ENCODE measurements at regions not wholly inside any gene's neighbourhood (a gene's known extent, or its start where the extent isn't known, plus 50 kb on each side); places are given as distances from the start of the nearest gene placed in this dataset.

DNA sequence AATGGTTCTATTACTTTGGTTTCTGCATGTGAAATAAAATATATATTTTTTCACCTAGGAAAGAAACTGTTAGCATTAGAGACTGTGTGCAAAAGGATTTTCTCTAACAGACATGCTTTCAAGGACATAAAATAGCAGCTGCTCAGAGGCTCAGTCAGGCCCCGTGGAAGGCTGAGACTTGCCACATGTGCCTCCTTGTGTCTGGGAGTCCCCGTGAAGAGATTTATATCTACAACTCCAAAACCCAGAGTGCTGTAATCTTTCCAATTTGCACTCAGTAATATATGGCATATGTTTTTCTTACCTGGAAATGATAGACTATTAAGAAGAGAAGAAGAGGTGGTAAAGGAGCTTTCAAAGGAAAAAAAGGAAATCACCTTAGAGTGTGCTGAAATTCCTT, 371.6 kb upstream of the OBI1 start:
- DNase-seq (ENCODE audit: low spot score) (no peak), ATAC-seq (no peak)
- Mint-ChIP-seq H3K4me3 (no peak overlapping the region), H3K36me3 (no peaks in the 10 kb centered on the region), H3K27me3 (ENCODE audit: low read depth) (no peaks in the 10 kb centered on the region), H3K4me1 (no peaks in the 10 kb centered on the region), H3K9me3 (peaks cover 4% of the 10 kb centered on the region), H3K27ac (no peak overlapping the region)
- CTCF ChIA-PET = no interaction called here
- POLR2A ChIA-PET = no interaction called here
- TF ChIP-seq ZNF121 (CRISPR knock-in tag; IDR thresholded peaks at IDR 0.05) (no peak), ZNF396 (CRISPR knock-in tag; IDR thresholded peaks at IDR 0.05; ENCODE audit: borderline replicate concordance) (no peak), MXD4 (CRISPR knock-in tag; IDR thresholded peaks at IDR 0.05; ENCODE audit: borderline replicate concordance) (no peak), CBFB (CRISPR knock-in tag; IDR thresholded peaks at IDR 0.05; ENCODE audit: low read depth) (no peak), OVOL2 (CRISPR knock-in tag; IDR thresholded peaks at IDR 0.05; ENCODE audit: borderline replicate concordance) (no peak), FOXJ3 (CRISPR knock-in tag; IDR thresholded peaks at IDR 0.05; ENCODE audit: borderline replicate concordance) (no peak), ZBTB21 (CRISPR knock-in tag; IDR thresholded peaks at IDR 0.05; ENCODE audit: borderline replicate concordance) (no peak), ZNF263 (CRISPR knock-in tag; IDR thresholded peaks at IDR 0.05; ENCODE audit: low read depth) (no peak), EMX1 (CRISPR knock-in tag; IDR thresholded peaks at IDR 0.05) (no peak)
- TF ChIP-seq, protein P1, sequence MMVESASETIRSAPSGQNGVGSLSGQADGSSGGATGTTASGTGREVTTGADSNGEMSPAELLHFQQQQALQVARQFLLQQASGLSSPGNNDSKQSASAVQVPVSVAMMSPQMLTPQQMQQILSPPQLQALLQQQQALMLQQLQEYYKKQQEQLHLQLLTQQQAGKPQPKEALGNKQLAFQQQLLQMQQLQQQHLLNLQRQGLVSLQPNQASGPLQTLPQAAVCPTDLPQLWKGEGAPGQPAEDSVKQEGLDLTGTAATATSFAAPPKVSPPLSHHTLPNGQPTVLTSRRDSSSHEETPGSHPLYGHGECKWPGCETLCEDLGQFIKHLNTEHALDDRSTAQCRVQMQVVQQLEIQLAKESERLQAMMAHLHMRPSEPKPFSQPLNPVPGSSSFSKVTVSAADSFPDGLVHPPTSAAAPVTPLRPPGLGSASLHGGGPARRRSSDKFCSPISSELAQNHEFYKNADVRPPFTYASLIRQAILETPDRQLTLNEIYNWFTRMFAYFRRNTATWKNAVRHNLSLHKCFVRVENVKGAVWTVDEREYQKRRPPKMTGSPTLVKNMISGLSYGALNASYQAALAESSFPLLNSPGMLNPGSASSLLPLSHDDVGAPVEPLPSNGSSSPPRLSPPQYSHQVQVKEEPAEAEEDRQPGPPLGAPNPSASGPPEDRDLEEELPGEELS (CRISPR knock-in tag; IDR thresholded peaks at IDR 0.05) = no peak
- TF ChIP-seq, protein P2, sequence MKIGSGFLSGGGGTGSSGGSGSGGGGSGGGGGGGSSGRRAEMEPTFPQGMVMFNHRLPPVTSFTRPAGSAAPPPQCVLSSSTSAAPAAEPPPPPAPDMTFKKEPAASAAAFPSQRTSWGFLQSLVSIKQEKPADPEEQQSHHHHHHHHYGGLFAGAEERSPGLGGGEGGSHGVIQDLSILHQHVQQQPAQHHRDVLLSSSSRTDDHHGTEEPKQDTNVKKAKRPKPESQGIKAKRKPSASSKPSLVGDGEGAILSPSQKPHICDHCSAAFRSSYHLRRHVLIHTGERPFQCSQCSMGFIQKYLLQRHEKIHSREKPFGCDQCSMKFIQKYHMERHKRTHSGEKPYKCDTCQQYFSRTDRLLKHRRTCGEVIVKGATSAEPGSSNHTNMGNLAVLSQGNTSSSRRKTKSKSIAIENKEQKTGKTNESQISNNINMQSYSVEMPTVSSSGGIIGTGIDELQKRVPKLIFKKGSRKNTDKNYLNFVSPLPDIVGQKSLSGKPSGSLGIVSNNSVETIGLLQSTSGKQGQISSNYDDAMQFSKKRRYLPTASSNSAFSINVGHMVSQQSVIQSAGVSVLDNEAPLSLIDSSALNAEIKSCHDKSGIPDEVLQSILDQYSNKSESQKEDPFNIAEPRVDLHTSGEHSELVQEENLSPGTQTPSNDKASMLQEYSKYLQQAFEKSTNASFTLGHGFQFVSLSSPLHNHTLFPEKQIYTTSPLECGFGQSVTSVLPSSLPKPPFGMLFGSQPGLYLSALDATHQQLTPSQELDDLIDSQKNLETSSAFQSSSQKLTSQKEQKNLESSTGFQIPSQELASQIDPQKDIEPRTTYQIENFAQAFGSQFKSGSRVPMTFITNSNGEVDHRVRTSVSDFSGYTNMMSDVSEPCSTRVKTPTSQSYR (CRISPR knock-in tag; IDR thresholded peaks at IDR 0.05) = no peak
- TF ChIP-seq, protein P3, sequence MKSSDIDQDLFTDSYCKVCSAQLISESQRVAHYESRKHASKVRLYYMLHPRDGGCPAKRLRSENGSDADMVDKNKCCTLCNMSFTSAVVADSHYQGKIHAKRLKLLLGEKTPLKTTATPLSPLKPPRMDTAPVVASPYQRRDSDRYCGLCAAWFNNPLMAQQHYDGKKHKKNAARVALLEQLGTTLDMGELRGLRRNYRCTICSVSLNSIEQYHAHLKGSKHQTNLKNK (CRISPR knock-in tag; IDR thresholded peaks at IDR 0.05) = no peak
- TF ChIP-seq, protein P4, sequence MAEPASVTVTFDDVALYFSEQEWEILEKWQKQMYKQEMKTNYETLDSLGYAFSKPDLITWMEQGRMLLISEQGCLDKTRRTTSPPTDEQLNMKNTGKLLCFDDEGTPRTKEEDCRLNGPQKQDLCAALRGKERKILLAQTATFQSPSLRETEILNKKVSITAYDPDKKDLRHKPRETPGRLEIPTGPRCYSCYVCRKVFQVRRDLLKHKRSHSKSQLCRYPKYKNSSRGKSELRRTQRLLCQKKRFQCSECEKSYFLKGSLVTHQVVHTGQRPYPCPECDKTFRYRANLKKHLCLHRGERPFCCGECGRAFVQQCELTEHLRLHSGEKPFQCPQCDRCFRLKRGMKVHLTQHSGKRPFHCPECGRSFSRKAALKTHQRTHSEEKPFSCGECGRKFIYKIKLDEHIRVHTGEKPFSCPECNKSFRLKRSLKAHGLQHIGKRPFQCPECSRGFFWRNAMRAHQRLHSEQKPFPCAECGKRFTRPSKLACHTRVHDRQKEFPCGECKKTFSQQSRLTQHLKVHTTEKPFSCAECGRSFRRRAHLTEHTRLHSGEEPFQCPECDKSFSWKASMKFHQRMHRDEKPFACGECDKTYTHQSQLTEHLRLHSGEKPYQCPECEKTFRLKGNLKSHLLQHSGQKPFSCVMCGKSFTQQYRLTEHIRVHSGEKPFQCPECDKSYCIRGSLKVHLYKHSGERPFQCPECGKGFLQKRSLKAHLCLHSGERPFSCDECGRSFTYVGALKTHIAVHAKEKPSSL (CRISPR knock-in tag; conservative IDR thresholded peaks at IDR 0.05) = no peak
- TF ChIP-seq, protein P5, sequence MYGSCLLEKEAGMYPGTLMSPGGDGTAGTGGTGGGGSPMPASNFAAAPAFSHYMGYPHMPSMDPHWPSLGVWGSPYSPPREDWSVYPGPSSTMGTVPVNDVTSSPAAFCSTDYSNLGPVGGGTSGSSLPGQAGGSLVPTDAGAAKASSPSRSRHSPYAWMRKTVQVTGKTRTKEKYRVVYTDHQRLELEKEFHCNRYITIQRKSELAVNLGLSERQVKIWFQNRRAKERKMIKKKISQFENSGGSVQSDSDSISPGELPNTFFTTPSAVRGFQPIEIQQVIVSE (CRISPR knock-in tag; IDR thresholded peaks at IDR 0.05; ENCODE audit: borderline replicate concordance) = no peak

DNA sequence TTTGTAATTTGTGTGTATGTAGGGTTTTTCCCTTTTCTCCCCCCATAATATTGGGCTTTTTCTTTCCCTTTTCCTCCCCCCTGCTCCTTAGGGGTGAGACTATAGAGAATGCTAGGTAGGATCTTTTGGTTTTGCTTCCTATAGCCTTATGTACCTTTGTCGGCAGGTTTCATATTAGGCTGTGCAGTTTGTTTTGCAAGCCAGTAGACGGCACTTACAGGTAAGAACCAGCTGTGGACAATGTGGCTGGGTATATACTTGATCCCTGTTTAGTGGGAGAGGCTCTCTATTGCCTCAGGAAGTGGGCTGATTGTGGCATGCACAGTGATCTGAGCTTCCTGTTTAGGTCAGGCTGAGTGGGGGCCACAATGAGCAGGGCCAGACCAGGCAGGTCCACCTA, 359.2 kb upstream of the OBI1 start:
- ChIA-PET POLR2A (interaction anchor here (0.5 kb wide), 1 partner anchor 1849 kb away, joined by 3 read pairs; no protein-coding TSS in a partner anchor), CTCF (no interaction called here)
- DNase-seq (ENCODE audit: low spot score) (no peak), ATAC-seq (no peak)
- Mint-ChIP-seq H3K36me3 (peaks cover 20% of the 10 kb centered on the region), H3K4me3 (no peak overlapping the region), H3K27ac (no peak overlapping the region), H3K4me1 (no peaks in the 10 kb centered on the region), H3K9me3 (peaks cover 22% of the 10 kb centered on the region), H3K27me3 (ENCODE audit: low read depth) (no peaks in the 10 kb centered on the region)
- TF ChIP-seq RORB (CRISPR knock-in tag; IDR thresholded peaks at IDR 0.05) = no peak
- TF ChIP-seq MYBL2 (CRISPR knock-in tag; IDR thresholded peaks at IDR 0.05) = no peak
